ENCODE measurements at regions not wholly inside any gene's neighbourhood (a gene's known extent, or its start where the extent isn't known, plus 50 kb on each side); places are given as distances from the start of the nearest gene placed in this dataset.

- no peak for DNase-seq (ENCODE audit: low read depth, low spot score)
- no peak for FAIRE-seq
Measured at GRCh38 chr17:55659661-55660060, 63.0 kb downstream of the TMEM100 start.

More at GRCh38 chr17:55659661-55660060, 63.0 kb downstream of the TMEM100 start:
- BruUV-seq (replicated peaks): no TSS peak
- H3K36me3 ChIP-seq (ENCODE audit: control insufficient read depth in 2 of 2, extremely low read depth in 1 of 2, insufficient read depth in 2 of 2, low read length in 2 of 2): no peaks in the 10 kb centered on the region
- H3K4me2 ChIP-seq (ENCODE audit: insufficient read depth, low read length): no peak overlapping the region
- TF ChIP-seq FOS (IDR thresholded peaks at IDR 0.05; ENCODE audit: borderline replicate concordance, insufficient read depth, low read length) (no peak), MAX (IDR thresholded peaks at IDR 0.05; ENCODE audit: insufficient read depth, insufficient read length) (no peak), GATA2 (IDR thresholded peaks at IDR 0.05; ENCODE audit: insufficient read depth, insufficient read length, low read depth, low read length) (no peak), POLR2A (IDR thresholded peaks at IDR 0.05; ENCODE audit: low read depth, low read length) (no peak), CTCF (IDR thresholded peaks at IDR 0.05; ENCODE audit: extremely low read depth in 1 of 2, insufficient read depth in 1 of 2, low read depth in 1 of 2, low read length in 2 of 2) (no peak), EZH2 (IDR thresholded peaks at IDR 0.05; ENCODE audit: borderline replicate concordance, low read depth, low read length, severe bottlenecking) (no peak), MYC (IDR thresholded peaks at IDR 0.05; ENCODE audit: low read depth, low read length) (no peak), POLR2AphosphoS5 (IDR thresholded peaks at IDR 0.05; ENCODE audit: insufficient read depth, low read depth, low read length) (no peak), JUN (IDR thresholded peaks at IDR 0.05; ENCODE audit: borderline replicate concordance, insufficient read depth, insufficient read length, low read depth) (no peak)
- intact Hi-C loops (cut with micrococcal nuclease): no loop called here
- CTCF ChIA-PET: interaction anchor here (0.9 to 1.2 kb wide), 3 partner anchors 18 to 58 kb away, joined by 3 to 4 read pairs (median 3); no protein-coding TSS in a partner anchor
- no peak overlapping the region for H2AFZ ChIP-seq (ENCODE audit: low read depth, low read length)
- H4K20me1 ChIP-seq (replicated peaks; ENCODE audit: control insufficient read depth, extremely low read depth, insufficient read depth, low read length): no peaks in the 10 kb centered on the region
- H3K9me3 ChIP-seq (replicated peaks; ENCODE audit: control insufficient read depth, insufficient read depth, low read length): no peaks in the 10 kb centered on the region
- dilution Hi-C loops (cut with MboI; ENCODE audit: extremely low pct_ligation_motif_present, low sequenced_read_pairs): no loop called here
- POLR2A ChIA-PET: no interaction called here
- H3K4me1 ChIP-seq (ENCODE audit: control insufficient read depth, extremely low read depth, insufficient read depth, low read length): peaks cover 8% of the 10 kb centered on the region
- H3K79me2 ChIP-seq (ENCODE audit: control insufficient read depth, insufficient read depth, low read length): no peaks in the 10 kb centered on the region
- no peak overlapping the region for H3K27ac ChIP-seq (ENCODE audit: insufficient read depth, low read depth, low read length)
- peaks cover 0 to 2% of the 10 kb centered on the region in 2 experiments for H3K27me3 ChIP-seq (ENCODE audit: control insufficient read depth in 2 of 2, insufficient read depth in 2 of 2, low read length in 2 of 2)
- no peaks in the 10 kb centered on the region for H3K9me1 ChIP-seq (replicated peaks; ENCODE audit: control insufficient read depth, extremely low read depth, insufficient read depth, low read length)
- no peak overlapping the region for H3K9ac ChIP-seq (replicated peaks; ENCODE audit: extremely low read depth, insufficient read depth, low read length)
- no peak overlapping the region for H3K4me3 ChIP-seq (replicated peaks in 1 of 3; ENCODE audit: insufficient read depth in 1 of 3, low read depth in 1 of 3, low read length in 3 of 3)
